ENCODE measurements at regions not wholly inside any gene's neighbourhood (a gene's known extent, or its start where the extent isn't known, plus 50 kb on each side); places are given as distances from the start of the nearest gene placed in this dataset.

DNA sequence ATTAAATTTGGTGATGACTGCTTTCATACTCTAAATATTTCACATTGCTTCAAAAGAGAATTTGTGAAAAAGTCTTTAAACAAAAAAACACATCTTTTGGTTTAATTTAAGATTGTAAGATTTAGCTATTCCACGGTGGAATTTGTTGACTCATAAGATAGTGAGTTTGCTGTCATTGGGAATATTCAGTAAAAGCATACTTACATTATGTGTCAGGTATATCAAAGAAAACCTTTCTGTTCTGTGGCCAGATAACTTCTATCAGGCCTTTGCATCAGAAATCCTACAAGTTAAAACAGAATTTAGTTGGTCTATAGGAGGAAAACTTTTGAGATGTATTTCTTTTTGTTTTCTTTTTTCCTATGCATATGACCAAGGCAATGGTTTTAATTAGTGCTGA, 148.8 kb upstream of the E2F7 start:
- DNase-seq (ENCODE audit: low read depth, low spot score) = no peak
- H3K9me3 ChIP-seq (replicated peaks; ENCODE audit: control insufficient read depth, insufficient read depth, low read length) = no peaks in the 10 kb centered on the region
- TF ChIP-seq MXI1 (IDR thresholded peaks at IDR 0.05; ENCODE audit: low read depth, low read length) = no peak
- no peak for TF ChIP-seq NR2F1 (conservative IDR thresholded peaks at IDR 0.05)
- no peak for TF ChIP-seq CHD1 (IDR thresholded peaks at IDR 0.05; ENCODE audit: low read depth, low read length)
- no peak for TF ChIP-seq MEF2B (IDR thresholded peaks at IDR 0.05; ENCODE audit: partially characterized antibody, poor library complexity, severe bottlenecking)
- no peak for TF ChIP-seq ZNF384 (IDR thresholded peaks at IDR 0.05; ENCODE audit: borderline replicate concordance, low read depth, low read length)
- no peak for TF ChIP-seq SIN3A (IDR thresholded peaks at IDR 0.05; ENCODE audit: low read depth, low read length)
- no peak for TF ChIP-seq ZNF687 (IDR thresholded peaks at IDR 0.05)
- TF ChIP-seq, protein P1, sequence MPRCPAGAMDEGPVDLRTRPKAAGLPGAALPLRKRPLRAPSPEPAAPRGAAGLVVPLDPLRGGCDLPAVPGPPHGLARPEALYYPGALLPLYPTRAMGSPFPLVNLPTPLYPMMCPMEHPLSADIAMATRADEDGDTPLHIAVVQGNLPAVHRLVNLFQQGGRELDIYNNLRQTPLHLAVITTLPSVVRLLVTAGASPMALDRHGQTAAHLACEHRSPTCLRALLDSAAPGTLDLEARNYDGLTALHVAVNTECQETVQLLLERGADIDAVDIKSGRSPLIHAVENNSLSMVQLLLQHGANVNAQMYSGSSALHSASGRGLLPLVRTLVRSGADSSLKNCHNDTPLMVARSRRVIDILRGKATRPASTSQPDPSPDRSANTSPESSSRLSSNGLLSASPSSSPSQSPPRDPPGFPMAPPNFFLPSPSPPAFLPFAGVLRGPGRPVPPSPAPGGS (IDR thresholded peaks at IDR 0.05; ENCODE audit: borderline replicate concordance, insufficient read depth, low read depth, low read length, poor library complexity, severe bottlenecking) = no peak
- TF ChIP-seq, protein P2, sequence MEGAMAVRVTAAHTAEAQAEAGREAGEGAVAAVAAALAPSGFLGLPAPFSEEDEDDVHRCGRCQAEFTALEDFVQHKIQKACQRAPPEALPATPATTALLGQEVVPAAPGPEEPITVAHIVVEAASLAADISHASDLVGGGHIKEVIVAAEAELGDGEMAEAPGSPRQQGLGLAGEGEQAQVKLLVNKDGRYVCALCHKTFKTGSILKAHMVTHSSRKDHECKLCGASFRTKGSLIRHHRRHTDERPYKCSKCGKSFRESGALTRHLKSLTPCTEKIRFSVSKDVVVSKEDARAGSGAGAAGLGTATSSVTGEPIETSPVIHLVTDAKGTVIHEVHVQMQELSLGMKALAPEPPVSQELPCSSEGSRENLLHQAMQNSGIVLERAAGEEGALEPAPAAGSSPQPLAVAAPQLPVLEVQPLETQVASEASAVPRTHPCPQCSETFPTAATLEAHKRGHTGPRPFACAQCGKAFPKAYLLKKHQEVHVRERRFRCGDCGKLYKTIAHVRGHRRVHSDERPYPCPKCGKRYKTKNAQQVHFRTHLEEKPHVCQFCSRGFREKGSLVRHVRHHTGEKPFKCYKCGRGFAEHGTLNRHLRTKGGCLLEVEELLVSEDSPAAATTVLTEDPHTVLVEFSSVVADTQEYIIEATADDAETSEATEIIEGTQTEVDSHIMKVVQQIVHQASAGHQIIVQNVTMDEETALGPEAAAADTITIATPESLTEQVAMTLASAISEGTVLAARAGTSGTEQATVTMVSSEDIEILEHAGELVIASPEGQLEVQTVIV (IDR thresholded peaks at IDR 0.05; ENCODE audit: borderline replicate concordance, partially characterized antibody) = no peak
- no peak for TF ChIP-seq JUND (IDR thresholded peaks at IDR 0.05; ENCODE audit: low read depth, low read length)
- no peak for TF ChIP-seq SKIL (IDR thresholded peaks at IDR 0.05; ENCODE audit: low read depth, poor library complexity, severe bottlenecking)
- no peak for TF ChIP-seq RUNX3 (IDR thresholded peaks at IDR 0.05; ENCODE audit: low read length)
- no peak for TF ChIP-seq YY1 (IDR thresholded peaks at IDR 0.05; ENCODE audit: low read depth, low read length)
- no peak for TF ChIP-seq HDGF (IDR thresholded peaks at IDR 0.05)
- FAIRE-seq = no peak
- peaks cover 3% of the 10 kb centered on the region; the same call in 1 of the 2 replicates for H3K4me1 ChIP-seq (ENCODE audit: control insufficient read depth, insufficient read depth, low read length)
- no peak overlapping the region for H3K9ac ChIP-seq (ENCODE audit: control insufficient read depth, insufficient read depth, low read length)
- no peaks in the 10 kb centered on the region for H3K36me3 ChIP-seq (ENCODE audit: control insufficient read depth in 2 of 2, insufficient read depth in 2 of 2, low read length in 1 of 2)
- no peak overlapping the region for H3K4me3 ChIP-seq
- intact Hi-C loops (cut with micrococcal nuclease; ENCODE audit: unreplicated experiment) = no loop called here
- no peaks in the 10 kb centered on the region for H3K79me2 ChIP-seq (ENCODE audit: control insufficient read depth, insufficient read depth, low read length)
- in situ Hi-C loops (cut with MboI) = no loop called here
- H3K4me2 ChIP-seq (ENCODE audit: control insufficient read depth, insufficient read depth) = no peak overlapping the region
- 31% methylated on average over 1 of the region's 1 CpG for WGBS (ENCODE audit: insufficient coverage, insufficient replicate concordance, low lambda C conversion rate, missing lambda C conversion rate)
- H3K27ac ChIP-seq (ENCODE audit: control insufficient read depth, insufficient read depth) = no peak overlapping the region
- POLR2A ChIA-PET = no interaction called here
- H2AFZ ChIP-seq (ENCODE audit: control insufficient read depth, low read depth, low read length) = no peak overlapping the region
- ATAC-seq = no peak
- CTCF ChIA-PET = no interaction called here
- RAD21 ChIA-PET (ENCODE audit: unreplicated experiment) = no interaction called here
- SMC1A ChIA-PET (ENCODE audit: uncharacterized antibody, unreplicated experiment) = interaction anchor here (0.6 kb wide), 1 partner anchor 421 kb away, joined by 4 read pairs; no protein-coding TSS in a partner anchor
- no TSS peak for BruUV-seq (replicated peaks)
- no peaks in the 10 kb centered on the region for H3K27me3 ChIP-seq (replicated peaks in 1 of 2; ENCODE audit: control insufficient read depth in 2 of 2, insufficient read depth in 2 of 2, low read length in 1 of 2)
- no peaks in the 10 kb centered on the region for H4K20me1 ChIP-seq (ENCODE audit: control insufficient read depth, insufficient read depth)

Measured in GM12878 (cell line).